ENCODE measurements at regions not wholly inside any gene's neighbourhood (a gene's known extent, or its start where the extent isn't known, plus 50 kb on each side); places are given as distances from the start of the nearest gene placed in this dataset.

DNA sequence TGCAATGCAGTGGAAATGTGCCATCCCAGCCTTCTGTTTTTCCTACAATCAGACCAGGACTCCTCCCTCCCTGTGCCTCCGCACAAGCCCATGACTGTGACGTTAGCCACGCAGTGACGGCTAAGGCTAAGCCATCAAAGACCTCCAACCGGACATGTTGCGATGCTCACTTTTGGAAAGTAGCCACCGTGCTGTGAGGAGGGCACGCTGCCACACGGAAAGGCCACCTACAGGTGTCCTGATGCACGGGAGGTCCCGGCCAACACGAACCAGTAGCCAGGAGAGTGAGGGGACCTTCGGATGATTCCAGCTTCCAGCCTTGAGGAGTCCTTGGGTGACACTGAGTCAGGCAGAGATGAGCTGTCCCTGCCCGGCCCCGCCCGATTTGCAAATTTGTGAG is 53.9 kb downstream of the FOXL1 start:
- DNase-seq, result no peak

DNA sequence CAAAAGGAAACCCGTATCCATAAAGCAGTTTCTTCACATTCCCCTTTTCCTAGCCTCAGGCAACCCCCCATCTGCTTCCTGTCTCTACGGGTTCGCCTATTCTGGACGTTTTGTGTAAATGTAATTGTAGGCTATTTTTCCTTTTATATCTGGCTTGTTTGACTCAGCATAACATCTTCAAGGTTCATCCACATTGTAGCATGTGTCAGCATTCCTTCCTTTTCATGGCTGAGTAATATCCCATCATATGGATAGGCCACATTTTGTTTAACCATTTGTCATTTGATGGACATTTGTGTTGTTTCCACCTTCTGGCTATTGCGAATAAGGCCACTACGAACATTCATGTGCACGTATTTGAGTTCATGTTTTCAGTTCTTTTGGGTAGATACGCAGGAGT is 54.6 kb downstream of the FOXL1 start:
- DNase-seq, result no peak

DNA sequence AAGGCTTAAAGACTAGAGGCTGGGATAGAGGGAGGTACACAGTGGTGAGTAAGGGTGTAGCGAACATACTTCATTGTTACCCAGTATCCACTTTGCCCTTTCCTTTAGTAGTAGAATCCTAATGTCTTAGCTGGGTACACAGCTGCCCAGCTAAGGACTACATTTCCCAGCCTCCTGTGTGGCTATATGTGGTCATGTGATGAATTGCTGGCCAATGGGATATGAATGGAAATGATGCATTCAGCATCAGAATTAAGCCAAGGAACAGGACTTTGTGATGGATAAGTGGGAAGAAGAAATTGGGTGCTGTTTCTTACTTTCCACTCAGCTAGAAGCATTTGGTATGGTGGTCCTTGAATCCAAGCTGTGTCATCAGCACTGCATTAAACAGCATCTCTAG is 55.9 kb downstream of the FOXL1 start:
- no peak for DNase-seq

DNA sequence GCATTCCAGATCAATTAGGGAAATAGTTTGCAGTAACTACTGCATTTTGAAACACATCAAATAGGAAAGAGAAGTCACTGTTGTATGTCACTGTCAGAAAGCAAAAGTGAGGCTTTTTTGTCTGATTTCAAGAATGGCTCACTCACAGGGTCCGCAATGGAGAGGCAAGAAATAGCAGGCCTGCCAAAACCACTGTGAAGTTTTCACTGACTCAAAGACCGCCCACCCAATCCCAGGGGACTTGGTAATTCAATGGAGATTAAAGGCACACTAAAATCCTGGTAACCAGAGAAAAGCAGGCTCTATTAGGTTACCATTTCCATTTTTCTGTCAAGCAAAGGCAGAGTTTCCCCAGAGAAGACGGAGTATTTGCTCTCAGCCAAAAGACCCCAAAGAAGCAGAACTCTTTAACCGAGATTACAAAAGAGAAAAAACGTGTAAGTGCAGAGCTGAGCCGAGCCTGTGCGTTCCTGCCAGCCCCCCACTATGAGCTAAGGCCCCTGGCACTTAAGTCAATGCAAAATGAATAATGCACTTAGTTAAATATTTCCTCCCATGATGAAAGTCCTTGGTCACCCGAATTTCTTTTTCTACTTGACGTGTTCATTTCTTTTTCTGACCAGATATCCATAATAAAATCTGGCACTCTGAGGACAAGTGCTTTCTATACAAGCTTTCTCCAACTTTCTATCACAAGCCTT is 57.0 kb downstream of the FOXL1 start:
- DNase-seq, result no peak

DNA sequence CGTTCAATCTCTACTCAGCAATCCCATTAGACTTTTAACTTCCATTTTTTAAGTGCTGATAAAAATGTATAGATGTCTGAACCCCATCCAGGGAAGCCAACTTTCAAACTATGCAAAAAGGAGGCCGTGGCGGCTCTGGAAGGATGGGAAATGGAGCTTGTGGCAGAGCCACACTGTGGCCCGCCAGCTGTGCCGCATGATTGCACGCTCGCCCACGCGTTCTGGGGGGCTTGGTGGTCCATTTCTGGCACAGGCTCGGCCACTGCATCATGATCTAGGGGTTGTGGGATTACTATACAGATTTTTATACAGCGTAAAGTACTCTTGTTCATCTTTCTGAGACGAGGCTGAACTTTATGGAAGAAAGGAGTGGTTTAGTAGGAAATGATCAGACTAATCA is 57.6 kb downstream of the FOXL1 start:
- no peak for DNase-seq

DNA sequence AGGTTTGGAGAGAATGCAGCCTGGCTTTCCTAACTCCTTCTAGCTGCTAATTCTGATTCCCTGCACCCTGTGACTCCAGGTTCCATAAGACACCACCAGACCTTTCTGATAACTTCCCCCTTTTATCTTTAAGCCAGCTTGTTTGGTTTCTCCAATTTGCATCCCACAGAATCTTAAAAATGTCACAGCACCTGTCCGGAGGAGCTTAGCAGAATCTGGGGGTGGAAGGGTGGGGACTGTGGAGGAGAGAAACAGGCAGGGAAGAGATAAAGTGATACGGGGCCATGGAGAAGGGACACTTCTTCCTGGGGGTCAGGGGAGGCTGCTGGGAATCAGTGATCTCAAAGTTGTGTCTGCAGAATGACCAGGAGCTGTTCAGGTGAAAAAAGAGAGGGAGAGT is 59.4 kb downstream of the FOXL1 start:
- DNase-seq, result no peak

DNA sequence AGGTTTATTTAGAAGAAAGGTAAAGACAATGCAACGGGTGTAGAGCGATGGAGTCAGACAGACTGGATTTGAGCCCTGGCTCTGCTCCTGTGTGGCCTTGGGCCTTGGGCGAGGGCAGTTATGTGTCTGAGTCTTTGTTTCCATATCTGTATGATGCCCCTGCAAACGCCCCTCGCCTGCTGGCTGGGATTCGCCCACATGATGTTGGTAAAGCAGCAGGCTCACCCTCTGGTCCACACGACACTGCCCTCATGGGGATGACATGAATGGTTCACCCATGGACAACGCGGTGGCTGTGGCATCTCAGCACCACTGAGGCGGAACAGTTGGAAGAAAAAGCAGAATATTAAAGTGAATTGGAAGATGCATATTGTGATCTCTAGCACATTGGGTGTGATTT is 60.3 kb downstream of the FOXL1 start:
- DNase-seq, result no peak

DNA sequence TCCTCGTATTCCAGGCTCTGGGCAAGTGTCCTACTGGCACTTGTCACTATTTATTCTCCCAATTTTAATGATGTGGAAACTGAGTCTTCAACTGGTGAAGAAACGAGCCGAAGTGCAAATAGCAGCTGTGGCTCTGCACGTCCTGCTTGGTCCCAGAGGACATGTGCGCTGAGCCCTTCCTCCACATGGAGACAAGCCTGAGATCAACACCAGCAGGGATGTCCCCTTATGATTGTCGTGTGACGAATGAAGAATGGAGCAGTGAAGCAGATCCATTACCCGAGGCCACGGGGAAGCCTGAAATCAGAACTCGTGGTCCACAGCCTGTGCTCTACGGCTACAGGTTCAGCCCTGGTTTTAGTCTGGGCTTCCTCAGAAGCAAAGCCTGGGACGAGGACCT is 61.0 kb downstream of the FOXL1 start:
- DNase-seq, result no peak

DNA sequence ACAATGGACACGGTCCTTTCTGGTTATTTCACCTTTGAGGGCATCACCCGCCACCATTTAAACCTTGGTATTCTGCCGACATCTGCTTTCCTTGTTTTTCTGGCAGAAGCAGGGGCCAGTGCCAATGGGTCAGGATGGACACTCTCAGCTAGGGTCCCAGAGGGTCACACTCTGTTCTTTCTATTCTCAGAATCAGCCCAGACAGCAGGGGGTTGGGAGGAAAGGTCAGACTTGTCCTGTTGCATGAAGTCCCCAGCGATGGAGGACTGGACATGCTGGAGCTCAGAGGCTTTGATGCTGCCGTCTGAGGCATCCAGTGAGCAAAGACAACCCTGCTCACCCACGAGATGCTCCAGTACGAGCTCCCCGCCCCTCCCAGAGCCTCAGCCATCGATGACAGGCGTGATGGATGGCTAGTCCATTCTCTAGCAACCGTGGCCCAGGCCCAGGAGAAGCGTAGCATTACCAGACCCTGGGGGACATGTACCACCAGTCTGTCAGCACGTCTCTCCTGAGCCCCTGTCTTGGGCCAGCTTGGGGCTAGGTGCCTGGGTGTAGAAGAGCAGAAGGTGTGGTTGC is 62.0 kb downstream of the FOXL1 start:
- DNase-seq, result no peak

DNA sequence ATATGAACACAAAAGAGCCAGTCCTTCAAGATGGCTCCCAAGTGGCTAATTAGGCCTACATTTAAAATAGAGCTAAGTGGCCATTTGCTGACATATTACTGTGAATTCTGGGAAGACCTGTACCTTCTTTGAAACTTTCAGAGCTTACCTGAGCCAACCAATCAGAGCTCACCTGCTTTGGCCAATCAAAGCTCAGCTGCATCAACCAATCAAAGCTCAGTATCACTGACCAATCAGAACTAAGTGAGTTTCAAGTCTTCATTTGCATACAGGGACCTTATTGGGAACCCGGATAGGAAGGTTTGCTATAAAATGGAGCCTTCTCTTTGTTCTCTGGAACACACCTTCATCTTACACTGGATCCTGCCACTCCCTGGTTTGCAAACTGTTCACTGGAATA is 63.7 kb downstream of the FOXL1 start:
- DNase-seq, result no peak

DNA sequence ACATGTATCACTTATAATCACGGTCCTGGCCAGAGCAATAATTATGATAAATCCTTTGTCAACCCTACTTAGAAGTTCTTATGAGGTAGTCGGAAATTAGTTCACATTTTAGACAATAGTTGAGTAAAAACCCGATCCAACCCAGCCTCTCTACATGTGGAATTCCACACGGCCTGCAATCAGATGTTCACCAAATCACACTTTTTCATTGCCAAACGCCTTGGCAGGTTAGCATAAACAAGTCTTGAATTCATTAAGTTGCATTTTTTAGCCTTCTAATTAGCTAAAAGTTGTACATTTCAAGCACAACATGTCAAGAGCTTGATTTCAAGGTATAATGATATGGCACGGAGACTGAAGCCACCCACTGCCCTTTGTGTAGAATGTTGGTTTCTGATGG is 65.3 kb downstream of the FOXL1 start:
- no peak for DNase-seq

DNA sequence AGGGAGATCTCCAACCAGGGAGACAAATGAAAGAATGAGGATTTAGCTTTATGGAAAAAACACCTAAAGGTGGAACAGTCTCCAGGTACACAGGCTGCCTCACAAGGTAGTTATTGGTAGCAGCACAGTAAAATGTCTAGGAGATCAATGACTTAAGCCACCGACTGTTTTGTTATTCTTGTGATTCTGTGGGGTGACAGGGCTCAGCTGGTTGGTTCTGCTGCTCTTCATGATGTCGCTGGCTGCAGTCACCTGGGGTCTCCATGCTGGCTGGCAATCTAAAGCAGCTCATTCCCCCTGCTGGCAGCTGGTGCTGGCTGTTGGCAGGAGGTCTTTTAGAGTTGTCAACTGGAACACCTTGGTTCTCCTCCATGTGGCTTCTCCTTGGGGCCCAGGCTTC is 69.2 kb downstream of the FOXL1 start:
- DNase-seq, result no peak

DNA sequence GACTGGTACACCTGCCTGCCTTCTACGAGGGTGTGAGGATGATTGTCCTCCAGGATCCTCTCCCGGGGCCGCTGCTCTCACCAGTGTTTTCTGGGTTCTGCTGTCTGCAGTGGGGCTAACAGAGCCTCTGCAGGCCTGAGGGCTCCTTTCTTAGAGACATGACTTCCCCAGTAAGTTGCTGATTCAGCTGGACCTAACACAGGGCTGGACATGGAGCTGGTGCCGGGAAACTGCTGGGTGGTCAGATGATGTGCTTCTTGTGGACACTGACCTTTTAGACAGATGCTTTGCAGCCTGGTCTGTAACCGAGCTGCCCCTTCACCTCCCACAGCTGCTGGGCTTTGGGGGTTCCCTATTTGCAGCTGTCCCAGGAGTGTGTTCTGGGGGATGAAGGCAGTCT is 71.5 kb downstream of the FOXL1 start:
- DNase-seq, result no peak

DNA sequence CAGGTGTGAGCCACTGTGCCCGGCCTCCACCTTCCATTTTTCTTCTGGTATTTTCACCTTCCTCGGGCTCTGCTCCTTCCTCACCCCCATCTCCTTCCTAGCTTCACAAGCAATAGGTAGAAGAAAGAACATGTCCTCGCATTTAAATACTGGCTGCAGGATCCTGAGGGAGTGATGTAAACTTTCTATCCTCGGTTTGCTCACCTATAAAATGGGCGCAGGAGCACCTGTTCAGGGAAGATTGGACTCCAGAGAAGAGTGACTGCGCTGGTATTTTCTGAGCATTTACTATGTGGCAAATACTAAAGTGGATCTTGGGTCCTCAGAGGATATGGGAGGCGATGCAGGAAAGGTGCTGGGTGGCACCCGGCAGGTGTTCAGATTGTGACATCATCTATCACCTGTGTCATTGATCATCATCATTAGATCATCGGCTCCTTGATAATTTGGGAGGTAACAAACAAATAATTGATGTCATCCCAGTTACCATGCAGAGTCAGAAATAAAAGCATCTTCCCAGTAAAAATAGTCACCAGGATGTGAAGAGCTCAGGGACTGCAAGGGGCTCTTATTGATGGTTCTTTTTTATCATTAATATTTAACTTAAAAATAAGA is 72.8 kb downstream of the FOXL1 start:
- no peak for DNase-seq

DNA sequence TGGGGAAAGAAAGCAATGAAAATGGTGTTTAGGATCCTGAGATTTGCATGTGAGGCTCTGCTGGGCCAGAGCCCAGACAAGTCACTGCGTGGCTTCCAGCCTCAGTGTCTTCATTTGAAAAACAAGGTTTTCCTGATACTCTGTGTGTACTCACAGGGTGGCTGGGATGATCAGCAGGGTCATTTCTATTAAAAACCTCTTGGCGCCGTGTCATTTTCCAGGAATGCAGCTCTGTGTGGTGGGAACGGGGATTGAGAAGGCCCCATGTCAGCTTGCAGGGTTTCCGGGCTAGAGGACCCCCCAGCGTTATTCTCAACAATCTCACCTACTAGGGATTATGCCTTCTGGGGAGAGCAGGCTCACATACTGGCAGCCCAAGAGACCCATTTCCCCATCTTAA is 73.5 kb downstream of the FOXL1 start:
- DNase-seq, result no peak

DNA sequence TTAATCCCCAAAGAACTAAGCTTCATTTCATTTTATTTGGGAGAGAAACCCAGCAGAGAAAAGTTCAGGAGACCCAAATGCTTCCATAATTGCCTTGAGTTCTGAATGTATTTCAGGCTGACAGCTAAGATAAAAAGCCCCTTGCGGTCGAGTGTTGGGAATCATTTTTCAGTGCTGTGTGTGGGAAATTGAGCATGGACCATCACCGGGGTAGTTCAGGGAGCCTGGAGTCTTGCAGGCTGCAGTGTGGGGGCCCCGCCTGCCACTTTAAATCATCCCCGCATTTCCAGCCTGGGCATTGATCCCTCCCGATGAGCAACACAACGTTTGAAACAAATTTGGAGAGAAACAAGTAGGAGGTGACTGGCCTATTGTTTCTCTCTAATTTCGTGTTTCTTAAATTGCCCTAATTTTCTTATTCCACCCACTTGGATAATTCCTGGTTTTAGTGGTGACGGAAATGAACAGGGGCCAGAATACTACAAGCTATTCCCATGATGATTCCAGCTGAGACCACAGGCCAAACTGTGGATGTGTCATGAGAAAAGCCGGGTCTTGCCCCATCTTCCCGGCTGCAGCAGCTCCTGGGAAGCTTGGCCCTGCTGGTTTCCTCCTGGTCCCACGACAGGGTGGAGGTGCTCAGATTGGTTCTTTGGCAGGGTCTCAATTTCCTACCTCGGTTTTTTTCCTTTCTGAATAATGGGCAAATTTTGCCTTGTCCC is 75.1 kb downstream of the FOXL1 start:
- no peak for DNase-seq

DNA sequence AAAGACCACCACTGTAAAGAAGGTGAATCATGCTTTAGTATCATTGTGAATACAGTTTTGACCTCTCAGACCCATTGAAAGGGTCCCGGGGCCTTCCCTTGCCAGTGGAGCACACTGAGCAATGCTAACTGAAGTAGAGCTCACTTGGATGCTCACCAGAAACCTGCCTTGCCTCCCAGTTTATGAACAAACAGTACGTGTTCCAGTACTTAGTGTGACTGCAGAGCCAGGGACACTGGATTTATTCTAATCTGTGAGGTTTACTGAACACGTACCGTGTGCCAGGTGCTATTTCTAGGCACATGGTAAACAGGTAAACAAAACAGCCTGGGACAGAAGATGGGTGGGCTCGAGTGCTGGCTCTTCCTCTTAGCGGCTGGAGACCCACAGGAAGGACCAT is 79.6 kb downstream of the FOXL1 start:
- no peak for DNase-seq

DNA sequence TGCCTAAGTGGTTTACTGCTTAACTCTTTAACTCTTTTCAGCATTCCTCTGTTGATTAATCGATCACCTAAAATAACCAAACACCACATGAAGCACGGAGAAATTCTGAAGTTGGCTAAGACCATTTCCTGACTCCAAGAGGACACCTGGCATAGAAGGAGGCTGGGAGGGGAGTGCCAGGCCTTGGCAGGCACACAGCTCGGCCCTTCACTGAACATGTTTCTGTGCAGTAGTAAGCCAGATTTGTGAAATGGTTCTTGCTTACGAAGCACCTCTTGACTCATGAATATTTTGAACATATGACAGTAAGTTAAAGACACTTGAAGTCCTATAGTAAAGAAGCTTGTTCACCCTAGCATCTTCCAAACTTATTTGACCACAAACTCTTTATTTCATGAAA is 82.3 kb downstream of the FOXL1 start:
- DNase-seq, result no peak

DNA sequence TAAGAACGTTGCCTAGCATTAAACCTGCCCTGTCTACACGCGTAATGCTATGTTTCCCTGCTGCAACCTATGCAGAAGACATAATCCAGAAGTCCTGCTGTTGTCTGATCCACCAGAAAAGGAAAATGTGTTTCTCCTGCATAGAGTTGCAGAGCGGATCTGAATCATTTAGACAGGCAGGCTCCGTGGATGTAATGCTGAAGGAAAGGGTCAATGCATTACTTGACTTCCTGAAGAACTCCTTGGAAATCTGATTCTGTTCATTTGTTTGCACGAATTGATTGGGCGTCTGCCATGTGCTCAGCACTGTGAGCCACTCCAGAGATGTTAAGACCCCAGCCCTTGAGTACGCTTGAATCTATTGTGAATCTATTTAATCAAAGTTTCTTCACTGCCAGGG is 83.4 kb downstream of the FOXL1 start:
- no peak for DNase-seq

DNA sequence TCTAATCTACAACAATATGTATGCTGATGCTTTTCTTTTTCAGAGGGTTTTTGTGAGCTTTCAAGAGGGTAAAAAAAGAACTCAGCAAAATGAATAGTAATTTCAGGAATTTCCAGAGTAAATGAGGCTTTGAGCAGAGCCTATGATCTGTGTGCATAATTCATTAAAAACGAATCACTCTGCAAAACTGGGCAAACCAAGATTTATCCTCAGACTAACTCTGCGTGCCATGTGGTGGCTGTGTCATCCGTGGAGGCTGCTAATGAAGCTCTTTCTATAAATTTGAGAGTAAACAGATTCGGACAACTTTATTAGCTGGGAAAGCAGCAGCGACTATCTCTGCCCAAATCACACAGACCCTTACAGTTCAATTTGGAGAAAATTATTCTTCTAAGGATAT is 83.8 kb downstream of the FOXL1 start:
- no peak for DNase-seq

DNA sequence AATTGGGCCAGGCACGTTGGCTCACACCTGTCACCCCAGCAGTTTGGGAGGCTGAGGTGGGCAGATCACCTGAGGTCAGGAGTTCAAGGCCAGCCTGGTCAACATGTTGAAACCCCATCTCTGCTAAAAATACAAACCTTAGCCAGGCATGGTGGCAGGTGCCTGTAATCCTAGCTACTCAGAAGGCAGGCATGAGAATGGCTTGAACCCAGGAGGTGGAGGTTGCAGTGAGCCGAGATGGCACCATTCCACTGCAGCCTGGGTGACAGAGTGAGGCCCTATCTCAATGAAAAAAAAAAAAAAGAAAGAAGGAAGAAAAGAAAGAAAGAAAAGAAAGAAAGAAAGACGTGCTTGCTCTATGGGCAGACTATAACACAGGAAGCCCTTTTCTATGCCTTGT is 84.4 kb downstream of the FOXL1 start:
- no peak for DNase-seq

DNA sequence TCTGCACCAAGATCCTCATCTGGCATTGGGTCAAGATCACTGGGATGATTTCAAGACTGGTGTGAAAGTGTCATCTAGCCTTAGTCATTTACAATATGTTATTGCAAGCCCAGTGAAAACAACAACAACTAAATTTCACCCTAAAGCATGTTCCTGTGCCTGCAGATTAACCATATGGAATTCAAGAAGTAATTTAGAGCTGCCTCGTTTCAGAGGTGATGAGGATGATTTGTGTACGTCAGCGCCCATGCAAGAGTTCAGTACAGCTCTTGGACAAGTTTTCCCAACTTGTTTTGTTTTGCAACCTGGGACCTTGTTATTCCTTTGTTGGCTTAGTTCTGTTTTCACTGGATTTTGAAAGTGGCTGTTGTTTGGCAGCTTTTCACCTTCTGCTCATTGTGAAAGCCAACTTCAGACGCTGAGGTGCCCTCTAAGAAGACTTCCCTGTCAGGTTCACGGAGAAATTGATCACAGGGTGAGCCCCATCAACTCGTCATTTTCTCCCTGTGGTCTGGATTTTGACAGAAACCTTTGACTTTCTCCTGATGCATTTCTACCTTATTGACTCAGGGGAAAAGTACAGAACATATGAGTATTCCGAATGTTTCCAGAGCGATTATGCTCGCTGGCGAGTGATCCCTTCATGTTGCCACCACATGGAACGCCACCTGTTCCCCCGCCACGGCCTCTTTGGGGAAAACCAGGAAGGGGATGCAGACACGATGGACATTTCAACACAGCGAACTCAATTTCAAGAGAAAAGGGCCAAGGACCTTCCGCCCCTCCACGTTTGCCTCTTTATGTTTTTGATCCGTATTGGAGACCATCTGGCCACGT is 85.6 kb downstream of the FOXL1 start:
- no peak for DNase-seq

All from SHP77 treated with DMSO at 0.1 percent for 48 hours (cell line).